B cell (primary cell): ENCODE measurements at regions not wholly inside any gene's neighbourhood (a gene's known extent, or its start where the extent isn't known, plus 50 kb on each side); places are given as distances from the start of the nearest gene placed in this dataset.

Experiments
- CTCF ChIP-seq: fragments of 200-600 bp; IDR thresholded peaks from one replicate; pipeline ENCODE4 v1.8.0; 2022; ENCODE audit warnings: antibody characterized with exemption, mild to moderate bottlenecking
- EZH2 ChIP-seq: IDR thresholded peaks from 2 replicates; pipeline ENCODE4 v1.6.1; 2012; ENCODE audit warnings: borderline replicate concordance, low read depth, mild to moderate bottlenecking, moderate library complexity, low read length; ENCODE audit not compliant: insufficient read depth, poor library complexity, severe bottlenecking

- no peak for TF ChIP-seq CTCF
- no peak for TF ChIP-seq EZH2
These were observed 99.6 kb upstream of the TBX20 start for GRCh38 chr7:35353481-35353880.
